ENCODE measurements at regions not wholly inside any gene's neighbourhood (a gene's known extent, or its start where the extent isn't known, plus 50 kb on each side); places are given as distances from the start of the nearest gene placed in this dataset.

DNA sequence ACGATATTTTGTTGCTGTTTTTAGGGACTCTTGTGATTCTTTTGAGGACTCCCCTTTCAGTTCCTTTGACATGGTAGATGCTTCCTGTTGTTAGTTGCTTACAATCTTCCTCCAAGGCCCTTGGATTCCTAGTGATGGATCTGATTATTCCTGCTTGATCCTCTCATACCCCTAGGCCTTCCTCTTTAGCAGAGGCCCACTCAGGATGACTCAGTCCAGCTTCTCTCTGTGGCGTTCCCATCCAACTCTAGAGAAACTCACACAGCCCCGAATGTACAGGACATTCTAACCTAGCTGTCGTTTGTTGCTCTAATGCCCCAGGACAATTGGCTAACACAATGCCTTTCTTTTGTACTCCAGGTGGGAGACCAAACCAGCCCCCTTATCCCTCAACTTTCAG, 191.4 kb downstream of the POSTN start (continued):
- TF ChIP-seq, protein P1, sequence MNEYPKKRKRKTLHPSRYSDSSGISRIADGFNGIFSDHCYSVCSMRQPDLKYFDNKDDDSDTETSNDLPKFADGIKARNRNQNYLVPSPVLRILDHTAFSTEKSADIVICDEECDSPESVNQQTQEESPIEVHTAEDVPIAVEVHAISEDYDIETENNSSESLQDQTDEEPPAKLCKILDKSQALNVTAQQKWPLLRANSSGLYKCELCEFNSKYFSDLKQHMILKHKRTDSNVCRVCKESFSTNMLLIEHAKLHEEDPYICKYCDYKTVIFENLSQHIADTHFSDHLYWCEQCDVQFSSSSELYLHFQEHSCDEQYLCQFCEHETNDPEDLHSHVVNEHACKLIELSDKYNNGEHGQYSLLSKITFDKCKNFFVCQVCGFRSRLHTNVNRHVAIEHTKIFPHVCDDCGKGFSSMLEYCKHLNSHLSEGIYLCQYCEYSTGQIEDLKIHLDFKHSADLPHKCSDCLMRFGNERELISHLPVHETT (tag by site-specific recombination; IDR thresholded peaks at IDR 0.05), result no peak
- no peak for TF ChIP-seq ZNF624 (tag by site-specific recombination; IDR thresholded peaks at IDR 0.05)
- no peak for TF ChIP-seq ZNF792 (tag by site-specific recombination; IDR thresholded peaks at IDR 0.05)
- TF ChIP-seq ZNF626 (tag by site-specific recombination; IDR thresholded peaks at IDR 0.05), result no peak
- TF ChIP-seq BCL11B (tag by site-specific recombination; IDR thresholded peaks at IDR 0.05; ENCODE audit: low read depth), result no peak

DNA sequence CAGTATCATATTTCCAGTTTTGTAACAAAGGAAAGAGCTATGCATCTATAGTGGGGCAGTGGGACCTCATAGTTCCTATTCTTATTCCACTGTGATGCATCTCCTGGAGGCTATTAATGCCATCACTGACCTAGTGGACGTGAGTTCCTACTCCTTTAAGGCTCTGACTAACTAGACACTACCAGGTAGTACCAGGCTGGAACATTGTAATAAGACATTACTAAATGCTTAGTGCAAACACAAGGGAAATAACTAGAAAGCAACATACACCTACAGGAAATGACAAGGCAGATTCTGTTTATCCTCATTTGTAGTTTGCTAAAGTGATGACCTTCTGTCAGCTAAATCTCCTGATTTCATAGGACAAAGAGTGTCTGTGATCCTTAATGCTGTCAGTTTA, 192.5 kb downstream of the POSTN start:
- TF ChIP-seq YY2 (tag by site-specific recombination; IDR thresholded peaks at IDR 0.05) (no peak), RBAK (tag by site-specific recombination; IDR thresholded peaks at IDR 0.05) (no peak), ZNF791 (tag by site-specific recombination; IDR thresholded peaks at IDR 0.05) (no peak)
- Histone ChIP-seq H3K4me3 (ENCODE audit: low read depth, low read length) (no peak overlapping the region), H3K9me3 (ENCODE audit: control insufficient read depth, insufficient read depth, low read depth, low read length) (no peaks in the 10 kb centered on the region), H3K4me1 (ENCODE audit: control insufficient read depth, insufficient read depth, low read length) (no peaks in the 10 kb centered on the region), H3K27ac (ENCODE audit: extremely low read depth, low read depth, low read length) (no peak overlapping the region), H3K36me3 (ENCODE audit: control insufficient read depth in 2 of 2, insufficient read depth in 1 of 2, low read length in 2 of 2) (no peaks in the 10 kb centered on the region)
- ChIA-PET POLR2A (no interaction called here), CTCF (no interaction called here)

DNA sequence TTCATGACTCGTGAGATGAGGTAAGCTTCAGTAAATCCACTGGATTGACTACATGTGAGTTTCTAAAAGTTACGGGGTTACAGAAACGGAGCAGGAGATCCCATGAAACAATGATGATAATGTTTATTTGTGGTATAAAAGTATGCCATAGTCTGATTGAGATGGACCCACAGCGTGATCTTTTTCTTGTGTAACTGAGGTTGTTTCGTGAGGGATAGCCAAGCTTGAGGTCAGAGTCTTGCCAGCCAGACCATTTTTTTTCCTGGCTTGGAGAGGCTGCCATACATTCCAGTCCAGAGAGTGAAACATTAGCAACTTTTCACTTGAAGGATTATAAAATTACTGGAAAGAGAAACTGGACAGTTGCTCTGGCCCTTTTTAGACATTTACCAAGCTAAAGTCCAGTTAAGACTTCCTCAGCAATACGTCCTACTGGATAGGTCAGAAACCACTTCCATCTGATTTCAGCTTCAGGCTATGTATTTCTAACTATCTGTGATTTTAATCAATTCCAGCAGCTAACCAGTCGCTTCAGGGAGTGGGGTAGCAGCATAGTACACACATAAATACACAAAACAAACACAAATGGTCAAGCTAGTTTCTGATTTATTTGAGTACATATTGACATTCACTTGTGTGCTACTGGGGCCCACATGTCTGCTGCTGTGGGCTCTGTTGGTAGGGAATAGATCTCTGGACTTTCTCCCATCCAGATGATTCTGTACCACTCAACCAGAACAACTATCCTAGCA, 194.6 kb downstream of the POSTN start:
- Histone ChIP-seq H3K27ac (ENCODE audit: extremely low read depth, low read depth, low read length) (no peak overlapping the region), H3K4me3 (ENCODE audit: low read depth, low read length) (no peak overlapping the region), H3K4me1 (ENCODE audit: control insufficient read depth, insufficient read depth, low read length) (no peaks in the 10 kb centered on the region), H3K36me3 (ENCODE audit: control insufficient read depth in 2 of 2, insufficient read depth in 1 of 2, low read length in 2 of 2) (no peaks in the 10 kb centered on the region), H3K9me3 (ENCODE audit: control insufficient read depth, insufficient read depth, low read depth, low read length) (no peaks in the 10 kb centered on the region)
- ChIA-PET POLR2A (no interaction called here), CTCF (interaction anchor here (0.7 kb wide), 1 partner anchor 290 kb away, joined by 8 read pairs; no protein-coding TSS in a partner anchor)
- TF ChIP-seq, protein P2, sequence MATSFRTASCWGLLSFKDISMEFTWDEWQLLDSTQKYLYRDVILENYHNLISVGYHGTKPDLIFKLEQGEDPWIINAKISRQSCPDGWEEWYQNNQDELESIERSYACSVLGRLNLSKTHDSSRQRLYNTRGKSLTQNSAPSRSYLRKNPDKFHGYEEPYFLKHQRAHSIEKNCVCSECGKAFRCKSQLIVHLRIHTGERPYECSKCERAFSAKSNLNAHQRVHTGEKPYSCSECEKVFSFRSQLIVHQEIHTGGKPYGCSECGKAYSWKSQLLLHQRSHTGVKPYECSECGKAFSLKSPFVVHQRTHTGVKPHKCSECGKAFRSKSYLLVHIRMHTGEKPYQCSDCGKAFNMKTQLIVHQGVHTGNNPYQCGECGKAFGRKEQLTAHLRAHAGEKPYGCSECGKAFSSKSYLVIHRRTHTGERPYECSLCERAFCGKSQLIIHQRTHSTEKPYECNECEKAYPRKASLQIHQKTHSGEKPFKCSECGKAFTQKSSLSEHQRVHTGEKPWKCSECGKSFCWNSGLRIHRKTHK (tag by site-specific recombination; IDR thresholded peaks at IDR 0.05), result no peak
- TF ChIP-seq, protein P3, sequence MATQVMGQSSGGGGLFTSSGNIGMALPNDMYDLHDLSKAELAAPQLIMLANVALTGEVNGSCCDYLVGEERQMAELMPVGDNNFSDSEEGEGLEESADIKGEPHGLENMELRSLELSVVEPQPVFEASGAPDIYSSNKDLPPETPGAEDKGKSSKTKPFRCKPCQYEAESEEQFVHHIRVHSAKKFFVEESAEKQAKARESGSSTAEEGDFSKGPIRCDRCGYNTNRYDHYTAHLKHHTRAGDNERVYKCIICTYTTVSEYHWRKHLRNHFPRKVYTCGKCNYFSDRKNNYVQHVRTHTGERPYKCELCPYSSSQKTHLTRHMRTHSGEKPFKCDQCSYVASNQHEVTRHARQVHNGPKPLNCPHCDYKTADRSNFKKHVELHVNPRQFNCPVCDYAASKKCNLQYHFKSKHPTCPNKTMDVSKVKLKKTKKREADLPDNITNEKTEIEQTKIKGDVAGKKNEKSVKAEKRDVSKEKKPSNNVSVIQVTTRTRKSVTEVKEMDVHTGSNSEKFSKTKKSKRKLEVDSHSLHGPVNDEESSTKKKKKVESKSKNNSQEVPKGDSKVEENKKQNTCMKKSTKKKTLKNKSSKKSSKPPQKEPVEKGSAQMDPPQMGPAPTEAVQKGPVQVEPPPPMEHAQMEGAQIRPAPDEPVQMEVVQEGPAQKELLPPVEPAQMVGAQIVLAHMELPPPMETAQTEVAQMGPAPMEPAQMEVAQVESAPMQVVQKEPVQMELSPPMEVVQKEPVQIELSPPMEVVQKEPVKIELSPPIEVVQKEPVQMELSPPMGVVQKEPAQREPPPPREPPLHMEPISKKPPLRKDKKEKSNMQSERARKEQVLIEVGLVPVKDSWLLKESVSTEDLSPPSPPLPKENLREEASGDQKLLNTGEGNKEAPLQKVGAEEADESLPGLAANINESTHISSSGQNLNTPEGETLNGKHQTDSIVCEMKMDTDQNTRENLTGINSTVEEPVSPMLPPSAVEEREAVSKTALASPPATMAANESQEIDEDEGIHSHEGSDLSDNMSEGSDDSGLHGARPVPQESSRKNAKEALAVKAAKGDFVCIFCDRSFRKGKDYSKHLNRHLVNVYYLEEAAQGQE (tag by site-specific recombination; IDR thresholded peaks at IDR 0.05), result no peak
- TF ChIP-seq ZNF707 (tag by site-specific recombination; IDR thresholded peaks at IDR 0.05), result no peak
- TF ChIP-seq RBAK (tag by site-specific recombination; IDR thresholded peaks at IDR 0.05), result no peak
- TF ChIP-seq PRDM1 (tag by site-specific recombination; IDR thresholded peaks at IDR 0.05), result no peak
- TF ChIP-seq, protein P4, sequence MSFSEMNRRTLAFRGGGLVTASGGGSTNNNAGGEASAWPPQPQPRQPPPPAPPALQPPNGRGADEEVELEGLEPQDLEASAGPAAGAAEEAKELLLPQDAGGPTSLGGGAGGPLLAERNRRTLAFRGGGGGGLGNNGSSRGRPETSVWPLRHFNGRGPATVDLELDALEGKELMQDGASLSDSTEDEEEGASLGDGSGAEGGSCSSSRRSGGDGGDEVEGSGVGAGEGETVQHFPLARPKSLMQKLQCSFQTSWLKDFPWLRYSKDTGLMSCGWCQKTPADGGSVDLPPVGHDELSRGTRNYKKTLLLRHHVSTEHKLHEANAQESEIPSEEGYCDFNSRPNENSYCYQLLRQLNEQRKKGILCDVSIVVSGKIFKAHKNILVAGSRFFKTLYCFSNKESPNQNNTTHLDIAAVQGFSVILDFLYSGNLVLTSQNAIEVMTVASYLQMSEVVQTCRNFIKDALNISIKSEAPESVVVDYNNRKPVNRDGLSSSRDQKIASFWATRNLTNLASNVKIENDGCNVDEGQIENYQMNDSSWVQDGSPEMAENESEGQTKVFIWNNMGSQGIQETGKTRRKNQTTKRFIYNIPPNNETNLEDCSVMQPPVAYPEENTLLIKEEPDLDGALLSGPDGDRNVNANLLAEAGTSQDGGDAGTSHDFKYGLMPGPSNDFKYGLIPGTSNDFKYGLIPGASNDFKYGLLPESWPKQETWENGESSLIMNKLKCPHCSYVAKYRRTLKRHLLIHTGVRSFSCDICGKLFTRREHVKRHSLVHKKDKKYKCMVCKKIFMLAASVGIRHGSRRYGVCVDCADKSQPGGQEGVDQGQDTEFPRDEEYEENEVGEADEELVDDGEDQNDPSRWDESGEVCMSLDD (tag by site-specific recombination; IDR thresholded peaks at IDR 0.05), result no peak
- TF ChIP-seq, protein P5, sequence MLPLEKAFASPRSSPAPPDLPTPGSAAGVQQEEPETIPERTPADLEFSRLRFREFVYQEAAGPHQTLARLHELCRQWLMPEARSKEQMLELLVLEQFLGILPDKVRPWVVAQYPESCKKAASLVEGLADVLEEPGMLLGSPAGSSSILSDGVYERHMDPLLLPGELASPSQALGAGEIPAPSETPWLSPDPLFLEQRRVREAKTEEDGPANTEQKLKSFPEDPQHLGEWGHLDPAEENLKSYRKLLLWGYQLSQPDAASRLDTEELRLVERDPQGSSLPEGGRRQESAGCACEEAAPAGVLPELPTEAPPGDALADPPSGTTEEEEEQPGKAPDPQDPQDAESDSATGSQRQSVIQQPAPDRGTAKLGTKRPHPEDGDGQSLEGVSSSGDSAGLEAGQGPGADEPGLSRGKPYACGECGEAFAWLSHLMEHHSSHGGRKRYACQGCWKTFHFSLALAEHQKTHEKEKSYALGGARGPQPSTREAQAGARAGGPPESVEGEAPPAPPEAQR (tag by site-specific recombination; IDR thresholded peaks at IDR 0.05), result no peak
- TF ChIP-seq, protein P6, sequence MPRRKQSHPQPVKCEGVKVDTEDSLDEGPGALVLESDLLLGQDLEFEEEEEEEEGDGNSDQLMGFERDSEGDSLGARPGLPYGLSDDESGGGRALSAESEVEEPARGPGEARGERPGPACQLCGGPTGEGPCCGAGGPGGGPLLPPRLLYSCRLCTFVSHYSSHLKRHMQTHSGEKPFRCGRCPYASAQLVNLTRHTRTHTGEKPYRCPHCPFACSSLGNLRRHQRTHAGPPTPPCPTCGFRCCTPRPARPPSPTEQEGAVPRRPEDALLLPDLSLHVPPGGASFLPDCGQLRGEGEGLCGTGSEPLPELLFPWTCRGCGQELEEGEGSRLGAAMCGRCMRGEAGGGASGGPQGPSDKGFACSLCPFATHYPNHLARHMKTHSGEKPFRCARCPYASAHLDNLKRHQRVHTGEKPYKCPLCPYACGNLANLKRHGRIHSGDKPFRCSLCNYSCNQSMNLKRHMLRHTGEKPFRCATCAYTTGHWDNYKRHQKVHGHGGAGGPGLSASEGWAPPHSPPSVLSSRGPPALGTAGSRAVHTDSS (tag by site-specific recombination; IDR thresholded peaks at IDR 0.05), result no peak
- no peak for TF ChIP-seq ZNF211 (tag by site-specific recombination; IDR thresholded peaks at IDR 0.05; ENCODE audit: low read depth)
- TF ChIP-seq ZNF121 (tag by site-specific recombination; IDR thresholded peaks at IDR 0.05), result no peak
- TF ChIP-seq ZNF24 (tag by site-specific recombination; IDR thresholded peaks at IDR 0.05), result no peak

Measured in HEK293 (cell line).